Neural progenitor cell (in vitro differentiated cells): ENCODE measurements at regions not wholly inside any gene's neighbourhood (a gene's known extent, or its start where the extent isn't known, plus 50 kb on each side); places are given as distances from the start of the nearest gene placed in this dataset.
A peak's percentile ranks its signal among the peaks of the same experiment; 100 is the strongest.
"Not testable (repeated sequence)": the region's sequence is repeated elsewhere in the genome, so short reads cannot be mapped to it uniquely, and the experiment has no call there.

ENCODE experiments used
- DNase-seq: peaks from one replicate; pipeline ENCODE4 v3.0.0-alpha.2; 2016; ENCODE audit warnings: low spot score
- H2AFZ ChIP-seq: fragments of 200-600 bp; sonication (generic); replicated peaks from 2 replicates; pipeline ENCODE4 v1.6.1; 2016; ENCODE audit warnings: antibody characterized with exemption
- H3F3A ChIP-seq: fragments of 200-600 bp; sonication (generic); 2 replicates; pipeline ENCODE4 v1.6.1; 2016; ENCODE audit warnings: antibody characterized with exemption, low read depth
- H3K27ac ChIP-seq: fragments of 200-600 bp; sonication (generic); 2 replicates; pipeline ENCODE4 v1.5.1; 2016; ENCODE audit warnings: mild to moderate bottlenecking
- H3K27me3 ChIP-seq: fragments of 200-600 bp; sonication (generic); 2 replicates; pipeline ENCODE4 v1.6.1; 2016; ENCODE audit warnings: mild to moderate bottlenecking, moderate library complexity
- H3K36me3 ChIP-seq: fragments of 200-600 bp; sonication (generic); 2 replicates; pipeline ENCODE4 v1.5.1; 2016
- H3K4me1 ChIP-seq: fragments of 200-600 bp; sonication (generic); 2 replicates; pipeline ENCODE4 v1.6.1; 2016; ENCODE audit warnings: mixed run types
- H3K4me2 ChIP-seq: fragments of 200-600 bp; sonication (generic); 2 replicates; pipeline ENCODE4 v1.6.1; 2016
- H3K4me3 ChIP-seq: fragments of 200-600 bp; sonication (generic); 2 replicates; pipeline ENCODE4 v1.5.1; 2016
- H3K79me2 ChIP-seq: fragments of 200-600 bp; sonication (generic); 2 replicates; pipeline ENCODE4 v1.6.1; 2016; ENCODE audit warnings: low read depth
- H3K9ac ChIP-seq: fragments of 200-600 bp; sonication (generic); 2 replicates; pipeline ENCODE4 v1.6.1; 2016
- H3K9me3 ChIP-seq: fragments of 200-600 bp; sonication (generic); 2 replicates; pipeline ENCODE4 v1.5.1; 2016; ENCODE audit warnings: low read depth
- H4K20me1 ChIP-seq: fragments of 200-600 bp; sonication (generic); 2 replicates; pipeline ENCODE4 v1.6.1; 2016; ENCODE audit warnings: low read depth
- H3K27ac Mint-ChIP-seq: 3 replicates; pipeline ENCODE4 v1.8.0; 2021; ENCODE audit warnings: mixed read lengths
- H3K27me3 Mint-ChIP-seq: 2 replicates; pipeline ENCODE4 v1.8.0; 2022; ENCODE audit warnings: low read depth, mild to moderate bottlenecking, inconsistent platforms, moderate library complexity, mixed read lengths; ENCODE audit not compliant: insufficient read depth
- H3K36me3 Mint-ChIP-seq: 3 replicates; pipeline ENCODE4 v1.8.0; 2021; ENCODE audit warnings: mixed read lengths
- H3K4me1 Mint-ChIP-seq: 3 replicates; pipeline ENCODE4 v1.8.0; 2021; ENCODE audit warnings: mixed read lengths
- H3K4me3 Mint-ChIP-seq: 3 replicates; pipeline ENCODE4 v1.8.0; 2021; ENCODE audit warnings: mild to moderate bottlenecking, moderate library complexity, mixed read lengths
- H3K9me3 Mint-ChIP-seq: 3 replicates; pipeline ENCODE4 v1.8.0; 2020; ENCODE audit warnings: mixed read lengths
- CTCF ChIP-seq: fragments of 200-600 bp; sonication (generic); IDR thresholded peaks from 2 replicates; pipeline ENCODE4 v1.5.1; 2017; ENCODE audit warnings: antibody characterized with exemption, mild to moderate bottlenecking
- EZH2 ChIP-seq: fragments of 200-600 bp; sonication (generic); IDR thresholded peaks from 2 replicates; pipeline ENCODE4 v1.6.1; 2017; ENCODE audit warnings: antibody characterized with exemption, mild to moderate bottlenecking, moderate library complexity
- EZH2phosphoT487 ChIP-seq: fragments of 200-600 bp; sonication (generic); IDR thresholded peaks from 2 replicates; pipeline ENCODE4 v1.6.1; 2017; ENCODE audit warnings: antibody characterized with exemption

DNA sequence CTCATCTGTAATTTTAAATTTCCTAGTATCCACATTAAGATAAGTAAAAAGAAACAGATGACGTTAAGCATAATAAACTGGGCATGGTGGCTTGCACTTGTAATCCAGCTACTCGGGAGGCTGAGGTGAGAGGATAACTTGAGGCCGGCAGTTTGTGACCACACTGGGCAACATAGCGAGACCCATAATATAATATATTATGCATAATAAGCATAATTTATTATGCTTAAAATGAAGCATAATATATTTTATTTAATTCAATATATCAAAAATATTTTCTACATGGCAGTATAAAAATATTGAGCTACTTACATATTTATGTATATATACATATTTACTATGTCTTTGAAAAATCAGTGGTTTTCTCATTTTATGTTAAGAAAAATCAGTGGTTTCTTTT lies 128.3 kb downstream of the GOSR1 start:
- Histone ChIP-seq H2AFZ (no peak overlapping the region), H3F3A (peaks cover 25% of the 10 kb centered on the region), H3K79me2 (peaks cover 80% of the 10 kb centered on the region), H3K36me3 (no peaks in the 10 kb centered on the region), H3K4me3 (no peak overlapping the region), H3K4me1 (peaks cover 20% of the 10 kb centered on the region), H3K27ac (no peak overlapping the region), H3K27me3 (no peaks in the 10 kb centered on the region), H3K9me3 (no peaks in the 10 kb centered on the region), H4K20me1 (peaks cover 47% of the 10 kb centered on the region), H3K9ac (no peak overlapping the region), H3K4me2 (peak overlapping the region; percentile 39)
- Mint-ChIP-seq H3K36me3 (peaks cover 3% of the 10 kb centered on the region), H3K9me3 (no peaks in the 10 kb centered on the region), H3K27ac (no peak overlapping the region), H3K27me3 (no peaks in the 10 kb centered on the region), H3K4me3 (no peak overlapping the region), H3K4me1 (peaks cover 17% of the 10 kb centered on the region)
- DNase-seq: no peak
- TF ChIP-seq CTCF (no peak), EZH2phosphoT487 (no peak), EZH2 (no peak)

DNA sequence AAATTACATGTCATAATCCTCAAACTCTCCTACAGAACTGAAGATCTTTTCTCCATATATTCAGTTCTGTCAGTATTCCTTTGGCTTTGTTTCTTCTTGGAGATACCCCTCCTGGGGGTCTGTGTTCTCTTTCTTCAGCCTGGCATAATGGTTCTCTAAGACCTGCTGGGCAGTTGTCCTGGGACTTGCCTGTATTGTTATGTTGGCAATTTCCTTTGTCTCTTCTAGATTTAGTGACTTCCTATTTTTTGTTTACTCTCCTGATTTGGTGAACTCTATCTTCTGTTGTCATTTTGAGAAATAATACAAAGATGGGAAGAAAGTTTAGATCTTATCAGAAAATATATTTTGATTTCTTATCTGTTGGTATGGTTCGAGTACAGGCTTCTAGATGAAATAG lies 127.8 kb downstream of the GOSR1 start:
- DNase-seq: peak; percentile 49
- Histone ChIP-seq H3K4me2 (peak overlapping the region; percentile 39), H3K27me3 (no peaks in the 10 kb centered on the region), H2AFZ (no peak overlapping the region), H3K79me2 (peaks cover 80% of the 10 kb centered on the region), H3K9me3 (no peaks in the 10 kb centered on the region), H3K4me1 (peaks cover 20% of the 10 kb centered on the region), H3K9ac (no peak overlapping the region), H3K4me3 (no peak overlapping the region), H3K36me3 (no peaks in the 10 kb centered on the region), H4K20me1 (peaks cover 47% of the 10 kb centered on the region), H3F3A (peaks cover 28% of the 10 kb centered on the region), H3K27ac (no peak overlapping the region)
- Mint-ChIP-seq H3K27me3 (no peaks in the 10 kb centered on the region), H3K27ac (no peak overlapping the region), H3K9me3 (no peaks in the 10 kb centered on the region), H3K4me1 (peaks cover 17% of the 10 kb centered on the region), H3K4me3 (peak overlapping the region; percentile 34), H3K36me3 (peaks cover 3% of the 10 kb centered on the region)
- no peak for TF ChIP-seq EZH2
- TF ChIP-seq EZH2phosphoT487: no peak
- no peak for TF ChIP-seq CTCF

- not testable (repeated sequence) for DNase-seq, H3K27me3 Mint-ChIP-seq, H3K36me3 Mint-ChIP-seq, H3K27me3 ChIP-seq, H3K9ac ChIP-seq, H3K9me3 Mint-ChIP-seq, H3K27ac ChIP-seq, H3K27ac Mint-ChIP-seq, H3K36me3 ChIP-seq, H3K9me3 ChIP-seq, H2AFZ ChIP-seq
- peaks cover 66% of the 10 kb centered on the region for H3K79me2 ChIP-seq
- peaks cover 22% of the 10 kb centered on the region for H3K4me1 Mint-ChIP-seq
- peak overlapping the region; percentile 86 for H3K4me2 ChIP-seq
- H4K20me1 ChIP-seq: peaks cover 47% of the 10 kb centered on the region
- H3F3A ChIP-seq: peaks cover 41% of the 10 kb centered on the region
- peak overlapping the region; percentile 99 for H3K4me3 Mint-ChIP-seq
- peaks cover 20% of the 10 kb centered on the region for H3K4me1 ChIP-seq
- peak overlapping the region; percentile 48 for H3K4me3 ChIP-seq
Observed at GRCh38 chr17:30602396-30602795, 125.2 kb downstream of the GOSR1 start.

DNA sequence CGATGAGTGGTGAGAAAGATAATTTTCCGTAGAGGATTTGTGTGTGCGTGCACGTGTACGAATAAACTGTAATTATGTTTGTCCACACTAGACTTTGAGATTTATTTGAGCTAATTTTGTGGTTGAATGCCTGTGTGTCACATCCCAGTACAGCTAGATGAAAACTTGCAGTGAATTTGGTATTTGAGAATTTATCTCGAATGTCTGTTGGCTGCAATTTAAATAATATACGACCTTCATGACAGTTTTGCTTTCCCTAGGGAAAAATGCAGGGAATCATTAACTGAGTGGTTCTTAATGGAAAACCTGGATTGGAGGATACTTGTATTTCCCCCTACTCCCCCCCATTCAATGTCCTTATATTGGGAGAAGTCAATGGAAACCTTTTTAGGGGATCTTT lies 124.8 kb downstream of the GOSR1 start:
- H3K4me1 ChIP-seq: peaks cover 20% of the 10 kb centered on the region
- Mint-ChIP-seq H3K4me1 (peaks cover 22% of the 10 kb centered on the region), H3K27ac (peak overlapping the region; percentile 93), H3K4me3 (peak overlapping the region; percentile 99)
- H3F3A ChIP-seq: peaks cover 41% of the 10 kb centered on the region
- peak overlapping the region; percentile 86 for H3K4me2 ChIP-seq
- H2AFZ ChIP-seq, H3K27ac ChIP-seq, H3K27me3 ChIP-seq, H3K36me3 ChIP-seq, H3K9me3 ChIP-seq, H3K27me3 Mint-ChIP-seq, H3K36me3 Mint-ChIP-seq, H3K9me3 Mint-ChIP-seq, DNase-seq: not testable (repeated sequence)
- H3K9ac ChIP-seq: peak overlapping the region; percentile 12
- H3K4me3 ChIP-seq: peak overlapping the region; percentile 48
- H3K79me2 ChIP-seq: peaks cover 62% of the 10 kb centered on the region
- H4K20me1 ChIP-seq: peaks cover 43% of the 10 kb centered on the region
